DMS 273 (cell line): ENCODE measurements at regions not wholly inside any gene's neighbourhood (a gene's known extent, or its start where the extent isn't known, plus 50 kb on each side); places are given as distances from the start of the nearest gene placed in this dataset.
A peak's percentile ranks its signal among the peaks of the same experiment; 100 is the strongest.
"Not testable (repeated sequence)": the region's sequence is repeated elsewhere in the genome, so short reads cannot be mapped to it uniquely, and the experiment has no call there.

Experiments
- DNase-seq: peaks from one replicate; lab custom pipeline; 2025; ENCODE audit not compliant: unreplicated experiment; lab: John Stamatoyannopoulos, UW

DNA sequence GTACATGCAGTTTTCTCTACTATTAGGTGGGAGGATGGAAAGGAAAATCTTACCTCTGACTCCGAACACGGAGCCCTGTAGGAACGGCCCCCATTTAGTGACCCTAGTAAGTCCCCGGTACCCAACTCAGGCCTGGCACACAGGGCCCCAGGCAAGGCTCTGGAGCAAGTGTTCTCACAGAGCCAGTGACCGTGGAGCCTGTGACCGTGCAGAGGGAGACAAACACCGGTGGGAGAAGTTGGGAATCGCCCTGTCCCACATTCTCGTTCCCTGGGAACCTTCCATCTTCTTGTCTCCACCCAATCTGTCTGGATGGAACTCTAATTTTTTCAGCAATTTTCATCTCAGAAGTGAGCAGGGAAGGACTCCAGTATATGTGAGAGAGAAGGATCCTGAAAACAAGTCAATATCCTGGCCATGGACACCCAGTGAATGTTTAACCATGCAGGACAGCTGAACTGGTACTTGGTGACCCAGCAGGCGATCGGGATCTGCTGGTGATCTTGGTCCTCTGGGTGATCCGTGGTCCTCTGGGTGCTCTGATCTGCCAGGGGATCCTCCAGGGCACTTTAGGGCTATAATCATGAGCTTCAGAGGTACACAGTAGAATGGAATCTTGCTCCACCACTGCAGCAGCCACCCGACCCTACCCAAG is 348.6 kb upstream of the ID2 start:
- no peak for DNase-seq

GRCh38 chr2:8333832-8334187 is 348.0 kb upstream of the ID2 start:
- DNase-seq, result not testable (repeated sequence)

DNA sequence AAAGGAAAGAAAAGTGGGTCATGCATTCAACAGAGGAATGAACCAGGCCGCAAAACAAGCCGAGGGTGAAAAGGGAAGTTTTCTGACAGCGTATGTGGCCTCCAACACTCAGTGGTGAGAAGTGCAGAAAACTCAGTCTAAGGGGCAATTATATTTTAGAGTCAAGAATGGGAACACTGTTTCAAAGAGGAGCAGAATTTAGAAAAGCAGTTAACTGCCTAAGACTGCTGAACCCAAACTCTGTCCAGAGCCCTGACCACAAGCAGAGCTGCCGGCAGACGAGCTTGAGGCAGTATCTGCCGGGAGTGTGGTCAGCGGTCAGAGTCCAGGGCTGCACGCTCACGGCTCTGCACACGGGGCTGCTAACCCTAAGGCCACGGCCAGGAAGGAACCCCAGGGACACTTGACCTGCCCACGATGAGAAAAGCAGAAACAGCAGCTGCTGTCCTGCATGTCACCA is 347.0 kb upstream of the ID2 start:
- no peak for DNase-seq

- DNase-seq, result no peak
These were observed 346.1 kb upstream of the ID2 start for GRCh38 chr2:8335801-8336200.

DNA sequence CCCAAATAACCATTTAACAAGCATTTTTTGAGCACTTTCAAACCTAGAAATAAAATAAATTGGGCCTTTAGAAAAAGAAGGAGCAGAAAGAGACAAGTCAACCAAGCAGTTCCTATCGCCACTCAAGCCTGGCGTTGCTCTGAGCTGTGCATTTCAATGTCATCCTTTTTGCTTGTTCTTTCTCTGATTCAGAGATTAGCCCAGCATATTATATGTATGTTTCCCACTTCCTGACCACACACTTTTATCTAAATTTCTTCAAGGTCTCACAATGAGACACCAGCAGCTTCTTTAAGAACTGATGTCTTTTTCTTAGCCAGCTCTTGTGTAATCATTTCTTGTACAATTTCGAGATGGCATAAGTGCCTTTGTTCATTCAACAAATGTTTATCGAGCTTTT is 344.5 kb upstream of the ID2 start:
- DNase-seq, result no peak

DNA sequence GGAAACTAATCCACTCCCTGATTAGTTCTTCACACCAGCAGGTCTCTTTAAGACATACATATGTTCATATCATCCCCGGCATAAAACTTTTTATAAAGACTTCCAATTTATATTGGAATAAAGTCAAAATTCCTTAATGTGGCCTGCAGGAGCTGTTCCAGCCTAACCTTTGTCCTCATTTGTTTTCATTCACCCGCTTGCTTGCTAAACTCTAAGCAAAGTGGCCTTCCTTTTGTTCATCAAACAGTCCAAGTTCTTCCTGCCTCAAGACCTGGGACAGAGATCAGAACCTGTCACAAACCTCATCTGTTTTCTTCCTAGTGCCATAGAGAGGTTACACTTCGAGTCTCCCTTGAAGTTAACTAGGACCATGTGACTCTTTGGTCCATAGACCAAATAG is 339.4 kb upstream of the ID2 start:
- no peak for DNase-seq

DNA sequence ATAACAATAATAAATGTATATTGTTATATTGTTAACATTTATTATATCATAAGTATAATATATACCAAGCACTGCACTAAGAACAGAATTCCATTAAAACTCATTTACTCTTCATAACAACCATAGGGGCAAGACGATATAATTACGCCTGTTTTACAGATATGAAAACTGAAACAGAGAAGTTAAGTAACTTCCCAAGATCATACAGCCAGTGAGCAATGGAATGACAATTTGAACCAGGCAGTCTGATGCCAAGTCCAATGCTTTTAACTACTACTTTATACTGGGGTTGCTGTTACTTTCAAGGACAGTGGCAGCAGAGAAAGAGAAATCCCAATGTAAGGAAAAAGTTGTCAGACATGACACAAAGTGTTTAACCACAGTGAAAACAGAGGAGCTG is 338.8 kb upstream of the ID2 start:
- no peak for DNase-seq

DNA sequence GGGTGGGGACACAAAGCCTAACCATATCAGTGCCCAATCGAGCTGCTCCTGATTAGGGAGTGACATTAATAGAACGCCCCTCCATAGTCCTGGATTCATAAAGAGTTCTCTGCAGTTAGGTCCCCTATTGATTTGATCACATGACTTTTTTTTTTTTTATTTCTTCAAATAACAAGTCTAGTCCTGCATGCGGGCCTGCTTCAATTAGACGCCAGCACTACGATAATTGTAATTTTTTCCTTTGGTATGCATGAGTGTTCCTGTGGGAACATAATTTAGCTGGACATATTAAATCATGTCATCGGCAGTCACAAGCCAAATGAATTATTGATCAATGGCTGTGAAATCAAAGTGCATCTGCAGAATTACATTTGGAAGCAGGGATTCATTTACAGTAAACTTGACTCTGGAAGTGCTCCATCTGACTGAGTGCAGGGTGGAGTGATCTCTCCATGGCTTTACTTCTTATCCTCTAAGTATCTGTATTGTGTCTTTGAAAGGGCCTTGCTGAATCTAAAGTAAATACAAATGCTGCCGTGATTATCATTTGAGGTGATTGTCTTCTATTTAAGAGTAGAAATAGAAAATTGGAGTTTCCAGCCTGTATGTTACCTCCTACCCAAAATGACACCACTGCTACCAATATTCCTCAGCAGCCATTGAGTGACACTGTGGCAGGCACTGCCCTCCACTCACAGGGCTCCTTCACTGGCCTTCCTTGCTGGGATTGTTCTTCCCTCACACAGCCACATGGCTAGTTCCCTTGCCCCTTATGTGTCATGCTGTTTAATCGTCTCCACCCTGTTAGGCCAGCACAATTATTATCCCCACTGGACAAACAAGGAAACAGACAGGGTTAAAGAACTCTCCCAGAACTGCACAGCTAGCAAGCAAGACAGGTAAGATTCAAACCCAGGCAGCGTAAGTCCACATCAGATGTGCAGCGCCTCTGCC is 337.4 kb upstream of the ID2 start:
- no peak for DNase-seq

GRCh38 chr2:8345200-8345599 is 336.7 kb upstream of the ID2 start:
- no peak for DNase-seq

- no peak for DNase-seq
These were observed 335.6 kb upstream of the ID2 start for GRCh38 chr2:8346208-8346607.

DNA sequence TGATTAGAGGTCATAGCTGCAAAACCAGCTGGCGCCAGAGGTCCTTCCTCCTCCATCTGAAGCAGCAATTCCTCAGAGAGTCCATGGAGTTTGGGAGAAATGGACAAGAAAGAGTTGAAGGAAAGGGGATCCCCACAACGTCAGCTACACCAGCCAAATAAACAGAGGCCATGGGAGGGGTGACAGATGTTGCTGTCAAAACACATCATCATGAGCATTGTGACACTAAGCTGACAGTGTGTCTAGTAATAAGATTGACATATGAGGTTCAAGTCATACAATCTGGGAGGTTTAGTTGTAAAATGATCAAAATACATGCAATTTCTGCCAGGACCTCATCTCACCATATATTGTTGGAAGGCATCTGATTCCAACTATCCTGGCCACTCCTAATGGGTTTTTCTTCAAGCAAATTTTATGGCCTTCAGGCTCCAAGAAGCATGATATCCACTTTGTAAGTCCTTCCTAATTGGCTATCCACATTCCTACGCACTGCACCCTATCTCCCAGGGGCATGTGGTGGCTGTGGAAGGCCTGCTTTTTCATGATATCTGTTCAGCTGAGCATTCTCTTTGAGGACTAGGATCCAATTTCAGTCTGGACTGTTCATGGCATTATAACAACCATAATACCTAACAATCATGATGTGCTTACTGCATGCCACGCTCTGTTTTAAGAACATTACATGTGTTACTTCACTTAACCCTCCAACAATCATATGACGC is 335.0 kb upstream of the ID2 start:
- DNase-seq, result no peak

GRCh38 chr2:8348911-8349310 is 332.9 kb upstream of the ID2 start:
- DNase-seq, result not testable (repeated sequence)

DNA sequence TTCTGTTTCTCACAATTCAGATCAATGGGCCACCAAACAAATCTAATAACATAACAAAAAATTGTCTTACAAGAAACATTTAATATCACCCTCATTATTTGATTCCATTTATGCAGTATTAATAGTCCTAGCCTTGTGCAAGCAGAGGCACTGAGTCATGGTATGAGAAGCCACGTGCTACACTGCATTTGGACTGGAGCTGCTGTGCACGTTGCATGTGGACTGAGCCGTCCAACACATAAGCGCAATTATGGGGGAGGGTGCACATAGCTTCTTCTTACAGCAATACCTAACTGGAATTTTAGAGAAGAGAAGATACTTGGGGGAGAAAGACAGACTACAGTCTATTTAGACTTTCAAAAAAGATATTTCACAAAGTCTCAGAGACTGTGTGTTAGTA is 329.6 kb upstream of the ID2 start:
- DNase-seq, result no peak

GRCh38 chr2:8352989-8353388 is 328.9 kb upstream of the ID2 start:
- no peak for DNase-seq

DNA sequence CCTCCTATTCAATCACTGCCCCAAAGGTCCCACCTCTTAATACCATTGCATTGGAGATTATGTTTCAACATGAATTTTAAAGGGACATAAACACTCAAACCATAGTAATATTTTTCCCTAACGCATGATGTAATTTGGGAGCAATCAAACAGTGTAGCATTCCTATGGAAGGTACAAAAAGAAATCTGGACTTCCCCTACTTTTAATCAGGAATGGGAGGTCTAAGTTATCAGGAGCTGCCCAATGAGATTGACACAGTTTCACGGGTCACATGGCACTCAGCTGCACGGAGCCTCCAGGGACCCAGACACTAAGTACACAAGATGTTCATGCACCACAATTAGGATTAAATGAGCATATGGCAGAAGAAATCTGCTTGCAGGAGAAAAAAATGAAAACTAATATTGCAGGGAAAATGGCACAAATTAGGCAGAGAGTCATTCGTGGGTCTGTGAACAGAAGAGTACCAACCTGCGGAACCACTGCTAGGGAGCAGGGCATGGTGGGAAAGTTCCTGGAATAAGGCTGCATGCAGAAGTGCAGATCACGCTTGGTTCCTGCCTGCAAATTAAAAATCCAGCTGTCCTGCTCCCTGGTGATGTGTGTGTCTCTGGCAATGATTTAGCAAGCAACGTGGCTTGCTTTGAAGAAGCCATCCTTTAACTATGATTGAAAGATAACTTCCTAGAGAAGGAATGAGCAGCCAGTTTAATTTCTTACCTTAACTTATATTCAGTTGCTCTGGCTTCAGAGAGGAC is 326.6 kb upstream of the ID2 start:
- peak; percentile 66 for DNase-seq

DNA sequence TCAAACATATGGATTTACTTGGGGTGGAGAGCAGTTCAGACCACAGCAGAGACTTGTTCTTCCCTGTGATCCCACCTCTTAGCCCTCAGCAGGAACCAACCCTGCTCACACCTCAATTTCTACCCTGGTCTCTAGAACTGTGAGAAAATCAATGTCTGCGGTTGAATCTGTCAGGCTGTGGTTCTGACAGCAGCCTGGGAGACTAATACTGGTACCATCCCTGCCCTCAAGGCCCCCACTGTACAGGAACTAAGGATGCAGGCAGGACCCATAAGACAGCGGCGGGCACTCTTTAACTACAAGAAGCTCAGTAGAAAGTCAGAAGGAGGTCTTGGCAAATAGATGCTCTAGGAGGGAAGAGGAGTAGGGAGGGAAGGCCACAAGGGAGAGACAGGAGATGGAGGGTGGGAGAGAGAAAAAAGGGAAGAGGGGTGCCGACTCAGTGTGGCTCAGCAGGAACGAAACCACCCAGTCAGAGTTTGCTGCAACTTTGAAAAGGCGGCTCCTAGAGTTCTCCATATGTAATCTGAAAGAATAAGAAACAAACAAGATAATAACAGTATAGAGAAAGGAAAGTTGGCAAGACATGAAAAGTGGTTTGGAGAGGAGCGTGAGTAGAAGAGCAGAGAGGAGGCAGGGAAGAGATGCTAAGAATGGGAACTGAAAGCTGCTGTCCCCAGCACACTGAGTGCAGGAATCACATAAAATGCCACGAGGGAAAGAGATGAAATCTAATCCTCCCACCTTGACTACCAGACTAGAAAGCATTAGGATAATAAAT is 323.9 kb upstream of the ID2 start:
- no peak for DNase-seq

DNA sequence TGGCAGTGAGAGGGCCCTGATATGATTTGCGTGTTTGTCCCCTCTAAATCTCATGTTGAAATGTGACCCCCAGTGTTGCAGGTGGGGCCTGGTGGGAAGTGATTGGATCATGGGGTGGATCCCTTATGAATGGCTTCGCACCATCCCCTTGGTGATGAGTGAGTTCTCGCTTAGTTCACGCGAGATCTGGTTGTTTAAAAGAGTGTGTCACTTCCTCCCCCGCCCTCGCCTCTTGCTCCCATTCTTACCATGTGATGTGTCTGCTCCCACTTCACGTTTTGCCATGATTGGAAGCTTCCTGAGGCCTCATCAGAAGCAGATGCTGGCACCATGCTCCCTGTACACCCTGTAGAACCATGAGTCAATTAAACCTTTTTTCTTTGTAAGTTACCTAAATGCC is 319.9 kb upstream of the ID2 start:
- DNase-seq, result no peak

DNA sequence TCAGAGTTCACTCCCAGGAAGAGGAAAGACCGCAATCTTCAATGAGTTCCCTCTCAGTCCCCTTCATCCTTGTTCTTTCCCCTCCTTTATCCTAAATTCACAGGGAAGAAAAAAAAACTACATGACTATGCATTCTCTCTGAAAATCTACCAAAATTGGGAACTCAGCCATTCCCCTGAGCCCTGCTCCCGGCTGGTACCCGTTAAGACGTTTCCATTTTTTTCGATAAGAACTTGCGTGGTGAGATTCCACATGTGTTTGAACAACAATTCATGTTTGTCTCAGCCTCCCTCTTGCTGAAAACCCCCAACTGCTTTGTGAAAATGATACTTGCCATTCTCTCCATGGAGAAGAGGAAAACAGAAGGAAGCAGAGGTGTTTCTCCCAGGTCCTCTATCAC is 318.7 kb upstream of the ID2 start:
- no peak for DNase-seq

- DNase-seq, result no peak
These were observed 317.2 kb upstream of the ID2 start for GRCh38 chr2:8364668-8365067.

- DNase-seq, result no peak
These were observed 316.4 kb upstream of the ID2 start for GRCh38 chr2:8365331-8365910.
